ENCODE measurements at regions not wholly inside any gene's neighbourhood (a gene's known extent, or its start where the extent isn't known, plus 50 kb on each side); places are given as distances from the start of the nearest gene placed in this dataset.
"Not testable (repeated sequence)": the region's sequence is repeated elsewhere in the genome, so short reads cannot be mapped to it uniquely, and the experiment has no call there.

GRCh38 chr12:33076401-33076800 is 179.8 kb upstream of the PKP2 start:
- H3K27me3 ChIP-seq (replicated peaks; ENCODE audit: control insufficient read depth, insufficient read depth, low read length); H3K9me3 ChIP-seq; H3K27ac Mint-ChIP-seq (ENCODE audit: unreplicated experiment); H3K27me3 Mint-ChIP-seq (ENCODE audit: insufficient read depth, unreplicated experiment); BruUV-seq (replicated peaks); H3K4me1 ChIP-seq; DNase-seq; H3K4me3 Mint-ChIP-seq (ENCODE audit: unreplicated experiment); POLR2A ChIA-PET; H3K36me3 Mint-ChIP-seq (ENCODE audit: insufficient read depth, unreplicated experiment); intact Hi-C loops (cut with micrococcal nuclease; ENCODE audit: unreplicated experiment); H3K4me1 Mint-ChIP-seq (ENCODE audit: low read depth, unreplicated experiment); H3K4me3 ChIP-seq (ENCODE audit: low read depth, low read length); CTCF ChIA-PET; H3K36me3 ChIP-seq (ENCODE audit: control insufficient read depth, insufficient read depth, low read length): not testable (repeated sequence)
- H3K9me3 Mint-ChIP-seq (ENCODE audit: unreplicated experiment) = peaks cover 36% of the 10 kb centered on the region

GRCh38 chr12:33075130-33075766 is 178.7 kb upstream of the PKP2 start:
- H3K27me3 Mint-ChIP-seq (ENCODE audit: insufficient read depth, unreplicated experiment); H3K4me3 ChIP-seq (ENCODE audit: low read depth, low read length); H3K4me1 Mint-ChIP-seq (ENCODE audit: low read depth, unreplicated experiment); H3K4me3 Mint-ChIP-seq (ENCODE audit: unreplicated experiment); CTCF ChIA-PET; DNase-seq; intact Hi-C loops (cut with micrococcal nuclease; ENCODE audit: unreplicated experiment); H3K27me3 ChIP-seq (replicated peaks; ENCODE audit: control insufficient read depth, insufficient read depth, low read length); H3K27ac Mint-ChIP-seq (ENCODE audit: unreplicated experiment); H3K36me3 Mint-ChIP-seq (ENCODE audit: insufficient read depth, unreplicated experiment); BruUV-seq (replicated peaks); H3K9me3 ChIP-seq; H3K4me1 ChIP-seq; POLR2A ChIA-PET; H3K36me3 ChIP-seq (ENCODE audit: control insufficient read depth, insufficient read depth, low read length): not testable (repeated sequence)
- H3K9me3 Mint-ChIP-seq (ENCODE audit: unreplicated experiment) = peaks cover 36% of the 10 kb centered on the region

GRCh38 chr12:33061844-33062243 is 165.3 kb upstream of the PKP2 start:
- ChIA-PET CTCF (interaction anchor here (1.1 kb wide), 1 partner anchor 115 kb away, joined by 3 read pairs; no protein-coding TSS in a partner anchor), POLR2A (interaction anchor here (0.6 kb wide), 1 partner anchor 1545 kb away, joined by 4 read pairs; no protein-coding TSS in a partner anchor)
- H3K27me3 ChIP-seq (replicated peaks; ENCODE audit: control insufficient read depth, insufficient read depth, low read length) = no peaks in the 10 kb centered on the region
- Mint-ChIP-seq H3K4me1 (ENCODE audit: low read depth, unreplicated experiment) (no peaks in the 10 kb centered on the region), H3K27ac (ENCODE audit: unreplicated experiment) (no peak overlapping the region), H3K4me3 (ENCODE audit: unreplicated experiment) (no peak overlapping the region), H3K27me3 (ENCODE audit: insufficient read depth, unreplicated experiment) (no peaks in the 10 kb centered on the region), H3K9me3 (ENCODE audit: unreplicated experiment) (peaks cover 8% of the 10 kb centered on the region), H3K36me3 (ENCODE audit: insufficient read depth, unreplicated experiment) (no peaks in the 10 kb centered on the region)
- BruUV-seq (replicated peaks) = no TSS peak
- intact Hi-C loops (cut with micrococcal nuclease; ENCODE audit: unreplicated experiment) = no loop called here
- no peaks in the 10 kb centered on the region for H3K4me1 ChIP-seq
- no peak for DNase-seq
- H3K4me3 ChIP-seq (ENCODE audit: low read depth, low read length) = no peak overlapping the region
- H3K36me3 ChIP-seq (ENCODE audit: control insufficient read depth, insufficient read depth, low read length) = no peaks in the 10 kb centered on the region
- TF ChIP-seq, protein P1, sequence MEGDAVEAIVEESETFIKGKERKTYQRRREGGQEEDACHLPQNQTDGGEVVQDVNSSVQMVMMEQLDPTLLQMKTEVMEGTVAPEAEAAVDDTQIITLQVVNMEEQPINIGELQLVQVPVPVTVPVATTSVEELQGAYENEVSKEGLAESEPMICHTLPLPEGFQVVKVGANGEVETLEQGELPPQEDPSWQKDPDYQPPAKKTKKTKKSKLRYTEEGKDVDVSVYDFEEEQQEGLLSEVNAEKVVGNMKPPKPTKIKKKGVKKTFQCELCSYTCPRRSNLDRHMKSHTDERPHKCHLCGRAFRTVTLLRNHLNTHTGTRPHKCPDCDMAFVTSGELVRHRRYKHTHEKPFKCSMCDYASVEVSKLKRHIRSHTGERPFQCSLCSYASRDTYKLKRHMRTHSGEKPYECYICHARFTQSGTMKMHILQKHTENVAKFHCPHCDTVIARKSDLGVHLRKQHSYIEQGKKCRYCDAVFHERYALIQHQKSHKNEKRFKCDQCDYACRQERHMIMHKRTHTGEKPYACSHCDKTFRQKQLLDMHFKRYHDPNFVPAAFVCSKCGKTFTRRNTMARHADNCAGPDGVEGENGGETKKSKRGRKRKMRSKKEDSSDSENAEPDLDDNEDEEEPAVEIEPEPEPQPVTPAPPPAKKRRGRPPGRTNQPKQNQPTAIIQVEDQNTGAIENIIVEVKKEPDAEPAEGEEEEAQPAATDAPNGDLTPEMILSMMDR (IDR thresholded peaks at IDR 0.05; ENCODE audit: insufficient read depth in 1 of 2, low read depth in 1 of 2, low read length in 1 of 2, severe bottlenecking in 1 of 2, unreplicated experiment in 1 of 2) = no peak
- peaks cover 13% of the 10 kb centered on the region for H3K9me3 ChIP-seq

GRCh38 chr12:33054371-33054770 is 157.8 kb upstream of the PKP2 start:
- no peak overlapping the region for H3K27ac Mint-ChIP-seq (ENCODE audit: unreplicated experiment)
- CTCF ChIA-PET = no interaction called here
- no peaks in the 10 kb centered on the region for H3K4me1 ChIP-seq
- no peak for DNase-seq
- H3K9me3 Mint-ChIP-seq (ENCODE audit: unreplicated experiment) = peaks cover 9% of the 10 kb centered on the region
- no peaks in the 10 kb centered on the region for H3K9me3 ChIP-seq
- no peaks in the 10 kb centered on the region for H3K27me3 Mint-ChIP-seq (ENCODE audit: insufficient read depth, unreplicated experiment)
- H3K36me3 ChIP-seq (ENCODE audit: control insufficient read depth, insufficient read depth, low read length) = no peaks in the 10 kb centered on the region
- H3K27me3 ChIP-seq (replicated peaks; ENCODE audit: control insufficient read depth, insufficient read depth, low read length) = no peaks in the 10 kb centered on the region
- intact Hi-C loops (cut with micrococcal nuclease; ENCODE audit: unreplicated experiment) = no loop called here
- H3K4me3 Mint-ChIP-seq (ENCODE audit: unreplicated experiment) = no peak overlapping the region
- H3K36me3 Mint-ChIP-seq (ENCODE audit: insufficient read depth, unreplicated experiment) = no peaks in the 10 kb centered on the region
- POLR2A ChIA-PET = no interaction called here
- H3K4me1 Mint-ChIP-seq (ENCODE audit: low read depth, unreplicated experiment) = no peaks in the 10 kb centered on the region
- TF ChIP-seq, protein P1 (IDR thresholded peaks at IDR 0.05; ENCODE audit: insufficient read depth in 1 of 2, low read depth in 1 of 2, low read length in 1 of 2, severe bottlenecking in 1 of 2, unreplicated experiment in 1 of 2) = no peak
- H3K4me3 ChIP-seq (ENCODE audit: low read depth, low read length) = no peak overlapping the region
- BruUV-seq (replicated peaks) = no TSS peak
